NCI-H82 (cell line): ENCODE measurements at regions not wholly inside any gene's neighbourhood (a gene's known extent, or its start where the extent isn't known, plus 50 kb on each side); places are given as distances from the start of the nearest gene placed in this dataset.
A peak's percentile ranks its signal among the peaks of the same experiment; 100 is the strongest.

Experiments used
- DNase-seq: peaks from one replicate; lab custom pipeline; 2025; lab: John Stamatoyannopoulos, UW

GRCh38 chr7:35501681-35502080 is 193.3 kb downstream of the HERPUD2 start:
- DNase-seq, result no peak

DNA sequence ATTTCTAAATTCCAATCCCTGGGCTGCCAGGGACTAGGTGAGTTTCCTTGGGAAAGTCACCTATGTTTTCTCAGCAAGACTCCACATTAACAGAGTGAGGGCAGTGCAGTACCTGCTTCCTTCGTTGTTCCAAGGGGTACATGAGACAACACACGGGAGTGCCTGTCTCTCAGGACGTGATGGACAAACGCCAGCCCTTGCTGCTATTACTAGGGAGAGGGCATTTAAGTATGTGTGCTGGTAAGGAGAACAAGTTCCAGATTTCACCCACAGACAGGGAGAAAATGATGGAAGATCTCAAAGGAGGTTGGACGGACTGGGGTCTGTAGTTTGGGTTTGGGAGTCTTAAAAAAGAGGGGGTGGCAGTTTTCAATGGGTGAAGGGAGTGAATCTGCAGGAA is 195.7 kb downstream of the HERPUD2 start:
- no peak for DNase-seq

- DNase-seq, result no peak
These were observed 196.5 kb downstream of the HERPUD2 start for GRCh38 chr7:35498416-35498815.

DNA sequence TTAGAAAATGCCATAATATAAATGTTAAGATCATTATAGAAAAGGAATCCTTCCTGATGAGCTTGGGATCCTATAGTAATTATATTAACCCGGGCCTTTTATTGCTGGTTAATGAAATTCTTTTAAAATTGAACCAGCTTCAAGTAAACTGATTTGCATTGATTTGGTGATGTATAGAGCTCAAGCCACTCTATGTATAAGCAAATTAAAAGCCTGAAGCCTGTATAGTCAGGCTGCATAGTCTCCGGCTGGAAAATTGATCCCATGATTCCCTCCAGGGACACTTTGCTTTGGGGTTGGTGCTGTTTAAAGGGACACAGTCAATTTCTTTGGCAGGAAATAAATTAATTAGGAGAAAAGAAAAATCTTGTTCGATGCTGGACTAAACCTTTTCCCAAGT is 199.1 kb downstream of the HERPUD2 start:
- DNase-seq, result peak; percentile 50

DNA sequence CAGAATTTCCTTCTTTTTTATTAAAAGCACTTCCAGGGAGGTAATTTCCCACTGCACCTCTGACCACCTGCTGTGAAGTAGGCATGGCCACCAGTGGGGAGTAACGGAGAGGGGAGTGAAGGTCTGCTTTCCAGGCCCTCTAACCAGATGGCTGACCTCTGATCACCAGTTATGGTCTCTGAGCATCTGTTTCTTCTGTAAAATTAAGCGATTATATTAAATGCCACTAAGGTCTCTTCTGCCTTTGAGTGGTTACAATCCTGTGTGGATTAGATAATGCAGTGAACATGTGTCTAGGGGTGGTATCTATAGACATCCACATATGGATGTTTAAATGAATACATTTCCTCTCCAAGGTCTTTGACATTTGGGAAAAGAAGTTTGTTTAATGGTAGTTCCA is 199.6 kb downstream of the HERPUD2 start:
- DNase-seq, result peak; percentile 71

GRCh38 chr7:35494407-35494806 is 200.5 kb downstream of the HERPUD2 start:
- DNase-seq, result no peak

- peak; percentile 63 for DNase-seq
These were observed 202.3 kb downstream of the HERPUD2 start for GRCh38 chr7:35492451-35493175.

DNA sequence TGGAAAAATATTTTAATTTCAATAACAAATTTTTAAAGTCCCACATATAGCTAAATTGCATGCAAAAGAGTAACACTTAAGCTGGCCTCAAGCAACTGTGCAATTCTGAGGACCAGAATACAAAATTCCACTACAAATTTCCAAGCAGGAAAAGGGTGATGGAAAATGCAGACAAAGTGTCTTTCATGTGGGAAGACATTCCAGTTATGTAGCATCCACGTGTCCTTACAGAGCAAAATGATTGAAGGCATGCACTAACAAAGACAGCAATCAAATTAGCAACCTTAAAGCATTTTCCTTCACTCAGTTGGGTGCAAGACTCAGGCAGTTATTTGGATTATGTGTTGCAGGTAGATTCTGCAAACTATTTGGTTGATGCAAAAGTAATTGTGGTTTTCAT is 203.7 kb downstream of the HERPUD2 start:
- no peak for DNase-seq

GRCh38 chr7:35487841-35488240 is 207.1 kb downstream of the HERPUD2 start:
- no peak for DNase-seq

DNA sequence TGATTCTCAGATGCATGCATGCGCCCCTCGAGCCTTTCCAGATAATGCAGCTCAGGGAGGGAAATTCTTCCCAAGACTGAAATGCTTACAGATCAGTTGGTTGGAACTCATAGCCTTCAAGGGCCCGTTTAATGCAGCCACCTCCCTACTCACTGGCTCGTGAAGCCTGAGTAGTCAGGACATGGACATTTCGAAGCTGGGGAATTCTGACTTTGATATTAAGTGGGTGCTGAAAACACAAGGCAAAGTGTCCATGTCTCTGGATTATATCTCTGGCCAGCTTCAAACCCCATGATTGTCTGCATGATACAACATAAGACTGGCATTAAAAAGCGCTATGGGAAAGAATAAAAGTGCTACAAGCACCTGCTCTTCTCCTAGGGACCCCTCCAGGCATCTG is 207.5 kb downstream of the HERPUD2 start:
- no peak for DNase-seq

- no peak for DNase-seq
These were observed 209.5 kb downstream of the HERPUD2 start for GRCh38 chr7:35485436-35485835.

DNA sequence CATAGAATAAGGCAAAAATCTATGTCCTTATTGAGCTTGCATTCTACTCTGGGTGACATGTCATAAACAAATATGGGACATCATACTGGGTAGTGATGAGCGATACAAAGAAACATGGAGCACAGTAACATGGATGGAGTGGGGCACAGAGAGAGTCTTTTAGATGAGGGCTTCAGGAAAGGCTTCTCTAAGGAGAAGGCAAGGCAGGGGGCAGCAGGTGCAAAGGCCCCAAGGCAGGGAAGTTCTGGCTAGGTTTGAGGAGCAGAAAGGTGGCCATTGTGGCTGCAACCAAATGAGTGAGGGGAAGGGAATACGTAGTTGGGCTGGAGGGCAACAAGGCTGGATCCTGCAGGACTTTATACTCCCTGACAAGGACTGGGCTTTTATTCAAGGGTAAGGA is 211.4 kb downstream of the HERPUD2 start:
- DNase-seq, result no peak

DNA sequence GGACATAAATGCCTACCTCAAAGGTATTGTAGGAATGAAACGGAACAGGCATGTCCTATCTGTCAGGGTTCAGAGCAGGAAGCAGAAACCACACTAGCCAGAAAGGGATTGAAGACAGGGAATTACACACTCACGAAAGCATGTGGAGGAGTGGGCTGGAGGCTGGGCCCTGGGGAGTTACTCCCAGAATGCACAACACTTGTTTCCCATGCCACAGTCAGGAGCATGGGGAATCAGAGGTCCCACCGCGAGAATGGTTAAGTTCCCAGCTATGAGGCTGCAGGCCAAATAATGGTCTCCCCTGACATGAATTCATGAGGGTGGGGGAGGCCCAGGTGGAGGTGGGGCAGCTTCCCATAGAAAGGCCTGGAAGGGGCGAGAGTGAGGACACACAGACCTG is 212.7 kb downstream of the HERPUD2 start:
- DNase-seq, result no peak

GRCh38 chr7:35480806-35481205 is 214.1 kb downstream of the HERPUD2 start:
- no peak for DNase-seq

DNA sequence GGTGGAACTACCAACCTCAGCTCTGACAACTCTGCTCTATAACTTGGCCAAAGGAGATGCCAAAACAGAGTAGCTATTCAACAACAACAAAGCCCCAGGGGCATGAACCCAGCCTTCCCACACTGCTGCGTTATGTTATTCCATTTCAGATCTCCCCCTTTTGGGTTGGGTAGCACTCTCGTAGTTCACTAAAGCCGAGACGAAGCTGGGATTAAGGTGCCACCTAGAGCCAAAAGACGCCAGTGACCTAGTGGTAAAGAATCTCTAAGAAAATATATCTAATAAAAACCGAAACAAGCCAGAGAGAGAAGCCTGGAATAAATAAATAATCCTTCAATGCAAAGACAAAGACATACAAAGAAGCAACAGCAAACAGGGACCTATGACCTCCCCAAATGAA is 217.3 kb downstream of the HERPUD2 start:
- DNase-seq, result no peak

- DNase-seq, result no peak
These were observed 220.2 kb upstream of the TBX20 start for GRCh38 chr7:35474100-35474499.

DNA sequence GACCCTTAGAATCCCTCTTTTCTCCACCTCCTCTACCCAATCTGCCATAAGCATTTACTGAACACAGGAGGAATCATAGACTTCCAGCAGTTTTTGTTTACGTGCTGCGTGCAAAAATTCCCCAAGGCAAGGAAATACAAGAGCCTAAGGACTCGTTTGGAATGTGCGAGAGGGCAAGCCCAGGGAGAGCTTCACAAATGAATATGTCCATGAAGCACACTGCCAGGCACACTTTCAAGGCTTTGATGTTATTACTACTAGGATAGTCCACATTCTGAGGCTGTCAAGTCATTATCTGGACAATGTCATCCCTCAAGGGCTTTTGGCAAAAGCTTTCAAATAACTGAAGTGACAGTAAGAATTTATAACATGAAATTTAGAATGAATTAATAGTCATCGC is 214.7 kb upstream of the TBX20 start:
- DNase-seq, result no peak

DNA sequence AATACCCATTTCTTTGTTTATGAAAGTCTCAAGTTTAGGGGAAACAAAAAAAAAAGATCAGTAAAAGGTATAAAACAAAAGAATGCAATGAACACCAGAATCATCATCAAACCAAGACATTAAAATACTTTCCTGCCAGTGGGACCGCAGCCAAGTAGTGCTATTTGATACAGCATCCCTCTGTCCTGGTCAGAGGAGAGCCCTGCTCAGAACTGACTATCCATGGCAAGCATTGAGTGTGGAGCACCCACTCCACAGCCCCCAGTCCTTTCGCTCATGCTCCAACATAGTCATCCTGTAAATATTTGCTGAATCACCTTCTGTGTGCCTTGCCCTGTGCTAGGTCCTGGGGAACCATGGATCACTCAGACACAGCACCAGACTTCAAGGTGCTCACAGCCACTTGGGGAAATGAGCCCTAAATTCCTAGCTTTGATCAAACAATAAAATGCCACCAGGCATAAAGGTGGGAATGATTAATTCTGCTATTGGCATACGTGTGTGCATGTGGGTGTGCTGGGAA is 213.6 kb upstream of the TBX20 start:
- no peak for DNase-seq

DNA sequence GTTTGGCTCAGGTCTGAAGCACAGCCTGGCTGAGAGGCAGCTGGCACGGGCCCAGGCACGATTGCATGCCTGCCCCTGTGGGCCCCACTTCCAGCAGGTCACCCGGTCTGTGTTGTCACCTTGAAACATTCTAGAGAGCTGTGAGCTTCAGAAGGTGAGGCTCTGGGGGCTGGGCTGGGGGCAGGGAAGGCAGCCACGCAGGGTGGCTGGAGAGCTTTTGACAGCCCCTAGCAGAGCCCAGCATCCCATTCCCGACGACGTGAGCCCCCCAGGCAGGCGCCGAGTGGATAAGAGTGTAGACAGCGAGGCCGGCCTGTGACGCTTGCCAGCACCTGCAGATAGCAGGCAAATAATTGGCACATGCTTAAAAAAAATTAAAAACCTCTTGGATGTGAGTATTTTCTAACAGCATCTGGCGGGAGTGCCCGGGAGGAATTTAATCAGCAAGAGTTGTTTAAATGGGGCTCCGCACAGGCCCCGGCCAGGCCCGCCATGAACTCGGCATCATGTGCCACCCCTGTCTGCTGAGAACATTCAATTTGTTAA is 212.0 kb upstream of the TBX20 start:
- DNase-seq, result no peak

DNA sequence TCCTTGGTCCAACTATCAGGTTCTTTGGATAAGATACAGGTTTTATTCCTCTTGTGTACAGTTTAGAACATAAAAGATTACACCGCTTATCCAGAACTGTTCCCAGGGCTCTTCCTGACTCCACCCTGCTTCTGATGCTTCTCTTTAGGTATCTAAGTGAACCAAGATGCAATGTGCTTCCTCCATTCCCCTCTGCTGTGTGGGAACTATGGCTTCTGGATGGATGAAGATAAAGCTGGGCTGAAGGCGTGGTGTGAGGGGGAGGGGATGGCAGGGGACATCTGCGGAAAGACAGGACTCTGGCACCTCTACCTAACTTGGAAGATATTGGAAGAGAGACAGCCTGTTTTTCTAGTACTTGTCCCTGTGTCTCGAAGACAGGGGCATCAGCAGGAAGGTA is 209.9 kb upstream of the TBX20 start:
- DNase-seq, result no peak

DNA sequence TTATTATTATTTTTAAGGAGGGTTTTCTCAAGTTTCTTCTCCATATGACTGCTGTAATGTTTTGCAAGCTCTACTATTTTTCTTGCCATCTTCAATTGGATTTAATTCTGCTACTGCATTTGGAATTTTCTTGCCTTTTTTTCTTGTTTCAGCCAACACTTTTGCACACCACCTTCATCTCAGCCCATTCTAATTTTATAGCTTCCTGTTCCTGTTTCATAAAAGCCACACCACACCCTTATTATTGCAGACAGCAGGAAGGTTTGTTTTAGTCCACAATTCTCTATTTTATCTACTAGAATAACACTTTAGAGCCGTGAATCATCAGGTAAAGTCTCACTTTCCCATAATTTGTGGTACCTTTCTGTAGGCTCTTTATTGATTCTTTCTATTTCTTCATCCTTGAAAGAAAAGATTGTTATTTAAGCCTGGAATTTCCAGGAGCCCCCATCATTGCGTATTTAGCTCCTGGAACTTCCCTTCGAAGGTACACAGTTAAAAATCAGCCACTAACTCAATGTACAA is 209.3 kb upstream of the TBX20 start:
- DNase-seq, result no peak

DNA sequence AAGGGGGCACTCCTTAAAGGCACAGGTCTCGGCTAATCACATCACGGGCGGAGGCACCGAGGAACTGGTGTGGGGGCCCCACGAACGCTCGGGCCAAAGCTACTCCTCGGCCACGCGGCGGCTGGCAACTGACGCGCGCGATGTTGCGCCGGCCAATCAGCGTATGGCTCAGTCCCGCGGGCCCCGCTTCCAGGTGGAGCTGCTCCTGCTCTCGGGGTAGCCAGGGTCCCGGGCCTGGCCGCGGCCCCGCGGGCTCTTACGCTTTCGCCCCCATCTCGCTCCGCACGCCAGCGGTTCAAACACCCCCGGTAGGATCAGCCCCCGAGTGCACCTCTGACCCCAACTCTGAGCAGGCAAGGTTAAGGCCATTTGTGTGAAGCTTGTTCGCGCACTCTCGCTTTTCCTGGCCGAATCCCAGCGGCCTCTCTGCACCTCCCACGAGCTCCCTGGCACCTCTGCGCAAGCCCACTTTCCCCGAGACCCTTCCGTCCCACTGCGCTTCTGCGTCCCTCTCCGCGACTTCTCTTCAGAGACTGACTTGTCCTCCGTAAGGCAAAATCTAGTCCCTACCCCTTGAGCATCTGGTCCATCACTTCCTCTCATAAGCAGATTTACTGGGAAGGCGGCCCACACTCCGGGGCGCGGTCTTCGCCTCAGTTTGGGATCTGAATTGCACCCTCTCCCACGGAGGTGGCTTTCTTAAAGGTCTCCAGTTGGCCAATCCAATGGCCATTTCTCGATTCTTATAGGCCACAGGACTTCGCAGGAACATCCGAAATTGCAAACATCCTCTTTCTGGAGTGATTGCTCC is 200.9 kb upstream of the TBX20 start:
- DNase-seq, result no peak
